Endothelial cell of umbilical vein (primary cell): ENCODE measurements at regions not wholly inside any gene's neighbourhood (a gene's known extent, or its start where the extent isn't known, plus 50 kb on each side); places are given as distances from the start of the nearest gene placed in this dataset.

Source experiments
- BruUV-seq: library from RNA; stranded (reverse); fragments of 400-500 nt; replicated peaks from 2 replicates; lab custom pipeline; 2021; lab: Mats Ljungman, UMichigan
- CTCF ChIA-PET: fragments of 300-600, 350-600 bp; sonication (Branson Sonifier 250); formaldehyde crosslinking; loops from one replicate; lab custom pipeline; 2021; ENCODE audit warnings: antibody characterized with exemption, inconsistent platforms; lab: Charles Lee
- POLR2A ChIA-PET: fragments of 300-600, 350-600 bp; sonication (Branson Sonifier 250); formaldehyde crosslinking; loops from one replicate; lab custom pipeline; 2021; ENCODE audit warnings: antibody characterized with exemption, inconsistent platforms; lab: Charles Lee
- DNase-seq: peaks from one replicate; pipeline ENCODE4 v3.0.0-alpha.2; 2011; ENCODE audit warnings: low read depth, low spot score
- FAIRE-seq: peaks from 2 replicates; lab custom pipeline; 2011; peaks lifted over from hg19 to GRCh38; lab: Jason Lieb, UNC
- H2AFZ ChIP-seq: 2 replicates; pipeline ENCODE4 v1.6.0; 2012; ENCODE audit warnings: low read depth, low read length, control low read depth, inconsistent platforms
- H3K27ac ChIP-seq: 2 replicates; pipeline ENCODE4 v1.5.1; 2011; ENCODE audit warnings: low read depth, mild to moderate bottlenecking, control low read depth, low read length, moderate library complexity; ENCODE audit not compliant: insufficient read depth
- H3K27me3 ChIP-seq, 2 experiments: 2 replicates each; pipeline versions ENCODE4 v1.6.0 to v1.6.1; 2011; ENCODE audit warnings: low read length in 2 of 2, mixed read lengths in 1 of 2; ENCODE audit not compliant: control insufficient read depth in 2 of 2, insufficient read depth in 2 of 2
- H3K36me3 ChIP-seq, 2 experiments: 2 replicates in 1 of 2; 3 replicates in 1 of 2; pipeline ENCODE4 v1.5.1; 2011; ENCODE audit warnings: low read length in 2 of 2, mild to moderate bottlenecking in 1 of 2, moderate library complexity in 1 of 2; ENCODE audit not compliant: control insufficient read depth in 2 of 2, insufficient read depth in 2 of 2; ENCODE audit errors: extremely low read depth in 1 of 2
- H3K4me1 ChIP-seq: 3 replicates; pipeline ENCODE4 v1.5.1; 2011; ENCODE audit warnings: mild to moderate bottlenecking, low read length; ENCODE audit not compliant: control insufficient read depth, insufficient read depth; ENCODE audit errors: extremely low read depth
- H3K4me2 ChIP-seq: 2 replicates; pipeline ENCODE4 v1.6.1; 2011; ENCODE audit warnings: low read length, control low read depth, mixed read lengths; ENCODE audit not compliant: insufficient read depth
- H3K4me3 ChIP-seq, 3 experiments: fragments of 200-600 bp in 1 of 3; sonication (generic), shearing (Covaris generic) in 1 of 3; replicated peaks in 1 of 3; 2 replicates each; pipeline ENCODE4 v1.5.1; 2011 to 2016; ENCODE audit warnings: control low read depth in 3 of 3, low read length in 3 of 3, mild to moderate bottlenecking in 2 of 3, inconsistent platforms in 1 of 3, low read depth in 1 of 3, moderate library complexity in 1 of 3; ENCODE audit not compliant: insufficient read depth in 1 of 3
- H3K79me2 ChIP-seq: 2 replicates; pipeline ENCODE4 v1.6.0; 2012; ENCODE audit warnings: low read length, inconsistent platforms; ENCODE audit not compliant: control insufficient read depth, insufficient read depth
- H3K9ac ChIP-seq: replicated peaks from 2 replicates; pipeline ENCODE3; 2011; ENCODE audit warnings: low read length, control low read depth; ENCODE audit not compliant: insufficient read depth; ENCODE audit errors: extremely low read depth
- H3K9me1 ChIP-seq: replicated peaks from 3 replicates; pipeline ENCODE4 v1.6.0; 2011; ENCODE audit warnings: mild to moderate bottlenecking, low read length; ENCODE audit not compliant: control insufficient read depth, insufficient read depth; ENCODE audit errors: extremely low read depth
- H3K9me3 ChIP-seq: replicated peaks from 2 replicates; pipeline ENCODE4 v1.5.1; 2012; ENCODE audit warnings: low read length, inconsistent platforms; ENCODE audit not compliant: control insufficient read depth, insufficient read depth
- H4K20me1 ChIP-seq: replicated peaks from 2 replicates; pipeline ENCODE3; 2011; ENCODE audit warnings: mild to moderate bottlenecking, low read length; ENCODE audit not compliant: control insufficient read depth, insufficient read depth; ENCODE audit errors: extremely low read depth
- CTCF ChIP-seq, 2 donors: IDR thresholded peaks; 1 replicate in 1 of 2; 2 replicates in 1 of 2; pipeline ENCODE4 v1.5.1; 2011; ENCODE audit warnings: low read length in 2 of 2, mild to moderate bottlenecking in 2 of 2, moderate library complexity in 2 of 2, control low read depth in 1 of 2, inconsistent platforms in 1 of 2, low read depth in 1 of 2; ENCODE audit not compliant: insufficient read depth in 1 of 2; ENCODE audit errors: extremely low read depth in 1 of 2
- EZH2 ChIP-seq: IDR thresholded peaks from 2 replicates; pipeline ENCODE4 v1.6.1; 2012; ENCODE audit warnings: borderline replicate concordance, low read depth, mild to moderate bottlenecking, moderate library complexity, low read length, inconsistent platforms; ENCODE audit not compliant: severe bottlenecking
- FOS ChIP-seq: IDR thresholded peaks from 2 replicates; pipeline ENCODE4 v1.6.1; 2011; ENCODE audit warnings: mild to moderate bottlenecking, low read length, moderate library complexity, borderline replicate concordance; ENCODE audit not compliant: insufficient read depth
- GATA2 ChIP-seq: IDR thresholded peaks from 2 replicates; pipeline ENCODE4 v1.7.0; 2011; ENCODE audit warnings: low read depth, mild to moderate bottlenecking, moderate library complexity, mixed read lengths, low read length; ENCODE audit not compliant: insufficient read length, insufficient read depth
- JUN ChIP-seq: IDR thresholded peaks from 2 replicates; pipeline ENCODE4 v1.6.1; 2011; ENCODE audit warnings: borderline replicate concordance, low read depth; ENCODE audit not compliant: insufficient read length, insufficient read depth
- MYC ChIP-seq: IDR thresholded peaks from one replicate; pipeline ENCODE4 v1.6.1; 2011; ENCODE audit warnings: mild to moderate bottlenecking, low read depth, low read length
- POLR2A ChIP-seq: IDR thresholded peaks from 2 replicates; pipeline ENCODE4 v1.6.1; 2012; ENCODE audit warnings: low read depth, mild to moderate bottlenecking, control low read depth, low read length
- POLR2AphosphoS5 ChIP-seq: IDR thresholded peaks from 2 replicates; pipeline ENCODE4 v1.6.1; 2012; ENCODE audit warnings: low read depth, mild to moderate bottlenecking, control low read depth, low read length, moderate library complexity; ENCODE audit not compliant: insufficient read depth
- dilution Hi-C: fragments of 300-500 bp; cut with MboI; formaldehyde crosslinking; loops from one replicate; pipeline ENCODE4 v1.15.0; 2019; ENCODE audit warnings: low sequenced_read_pairs; ENCODE audit not compliant: extremely low pct_ligation_motif_present
- intact Hi-C: fragments of 100-400 bp; cut with micrococcal nuclease; formaldehyde crosslinking; loops from one replicate; pipeline ENCODE4 v1.10.0; 2022
- TF ChIP-seq, protein P1 (sequence below): IDR thresholded peaks from 2 replicates; pipeline ENCODE4 v1.6.1; 2011; ENCODE audit not compliant: insufficient read depth, insufficient read length

DNA sequence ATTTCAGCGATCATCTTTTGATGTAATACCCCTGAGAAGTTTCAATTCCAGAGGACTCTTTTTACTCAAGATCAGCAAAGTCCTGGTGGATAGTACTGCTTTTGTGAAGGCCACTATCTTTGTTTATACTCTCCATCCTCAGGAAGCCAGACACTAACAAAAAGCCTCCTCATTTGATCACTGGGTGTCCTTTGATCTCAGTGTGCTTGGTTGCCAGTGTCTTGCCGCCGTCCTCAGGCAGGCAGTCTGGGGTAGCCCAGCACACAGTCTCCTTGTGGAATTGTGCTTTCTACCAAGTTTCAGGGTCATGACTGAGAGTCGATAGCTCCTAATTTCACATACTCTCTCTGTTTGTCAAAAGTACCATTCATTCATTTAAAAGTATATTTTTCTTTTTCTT lies 762.2 kb downstream of the EFNB2 start:
- BruUV-seq = no TSS peak
- ChIA-PET POLR2A (no interaction called here), CTCF (interaction anchor here (1.3 to 1.5 kb wide), 2 partner anchors 847 to 1000 kb away, joined by 3 to 4 read pairs; no protein-coding TSS in a partner anchor)
- TF ChIP-seq FOS (no peak), GATA2 (no peak), CTCF (IDR thresholded peaks at IDR 0.05; ENCODE audit: extremely low read depth in 1 of 2, insufficient read depth in 1 of 2, low read depth in 1 of 2, low read length in 2 of 2) (no peak), POLR2A (no peak), JUN (no peak), EZH2 (no peak), POLR2AphosphoS5 (no peak), MYC (no peak)
- TF ChIP-seq, protein P1, sequence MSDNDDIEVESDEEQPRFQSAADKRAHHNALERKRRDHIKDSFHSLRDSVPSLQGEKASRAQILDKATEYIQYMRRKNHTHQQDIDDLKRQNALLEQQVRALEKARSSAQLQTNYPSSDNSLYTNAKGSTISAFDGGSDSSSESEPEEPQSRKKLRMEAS = no peak
- Histone ChIP-seq H3K36me3 (no peaks in the 10 kb centered on the region), H3K9me3 (no peaks in the 10 kb centered on the region), H3K9ac (no peak overlapping the region), H3K4me2 (no peak overlapping the region), H3K27ac (no peak overlapping the region), H3K4me3 (no peak overlapping the region), H4K20me1 (no peaks in the 10 kb centered on the region), H2AFZ (no peak overlapping the region), H3K79me2 (no peaks in the 10 kb centered on the region), H3K4me1 (no peaks in the 10 kb centered on the region), H3K9me1 (no peaks in the 10 kb centered on the region), H3K27me3 (no peaks in the 10 kb centered on the region)
- no peak for FAIRE-seq
- intact Hi-C loops (no loop called here), dilution Hi-C loops (no loop called here)
- no peak for DNase-seq
